ENCODE measurements at regions not wholly inside any gene's neighbourhood (a gene's known extent, or its start where the extent isn't known, plus 50 kb on each side); places are given as distances from the start of the nearest gene placed in this dataset.
A peak's percentile ranks its signal among the peaks of the same experiment; 100 is the strongest.

DNA sequence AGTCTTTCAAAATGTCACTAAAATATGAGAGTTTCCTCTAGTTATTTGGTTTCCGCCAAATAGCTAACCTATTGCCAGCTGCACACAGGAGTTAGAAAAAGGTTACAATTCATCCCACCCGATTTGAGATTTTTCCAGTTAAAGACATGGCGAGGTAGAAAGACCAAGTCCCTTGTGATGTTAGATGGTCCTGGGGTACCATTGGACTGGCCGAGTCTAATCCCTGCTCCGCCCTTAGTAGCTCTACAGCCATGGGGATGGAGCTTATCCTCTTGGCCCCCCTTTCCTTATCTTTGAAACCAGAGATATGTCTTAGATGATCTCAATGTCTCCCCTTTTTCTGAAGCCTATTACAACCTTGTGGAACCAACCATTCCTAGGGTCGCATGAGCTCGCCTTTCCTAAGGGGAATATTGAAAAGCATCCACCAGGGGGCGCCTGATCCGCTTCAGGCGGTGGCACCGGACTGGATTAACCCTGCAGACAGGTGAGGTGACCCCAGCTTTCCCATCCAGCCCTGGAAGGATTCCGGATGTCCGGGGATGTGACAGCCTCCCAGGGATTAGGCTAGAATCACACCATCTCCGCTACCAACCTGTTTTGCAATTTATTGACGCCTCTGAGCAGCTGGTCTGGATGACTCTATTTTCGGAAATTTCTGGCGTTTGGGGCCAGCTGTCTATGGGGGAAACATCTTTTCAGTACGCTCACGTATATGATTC is 68.3 kb upstream of the SIM2 start:
- TF ChIP-seq, protein P1, sequence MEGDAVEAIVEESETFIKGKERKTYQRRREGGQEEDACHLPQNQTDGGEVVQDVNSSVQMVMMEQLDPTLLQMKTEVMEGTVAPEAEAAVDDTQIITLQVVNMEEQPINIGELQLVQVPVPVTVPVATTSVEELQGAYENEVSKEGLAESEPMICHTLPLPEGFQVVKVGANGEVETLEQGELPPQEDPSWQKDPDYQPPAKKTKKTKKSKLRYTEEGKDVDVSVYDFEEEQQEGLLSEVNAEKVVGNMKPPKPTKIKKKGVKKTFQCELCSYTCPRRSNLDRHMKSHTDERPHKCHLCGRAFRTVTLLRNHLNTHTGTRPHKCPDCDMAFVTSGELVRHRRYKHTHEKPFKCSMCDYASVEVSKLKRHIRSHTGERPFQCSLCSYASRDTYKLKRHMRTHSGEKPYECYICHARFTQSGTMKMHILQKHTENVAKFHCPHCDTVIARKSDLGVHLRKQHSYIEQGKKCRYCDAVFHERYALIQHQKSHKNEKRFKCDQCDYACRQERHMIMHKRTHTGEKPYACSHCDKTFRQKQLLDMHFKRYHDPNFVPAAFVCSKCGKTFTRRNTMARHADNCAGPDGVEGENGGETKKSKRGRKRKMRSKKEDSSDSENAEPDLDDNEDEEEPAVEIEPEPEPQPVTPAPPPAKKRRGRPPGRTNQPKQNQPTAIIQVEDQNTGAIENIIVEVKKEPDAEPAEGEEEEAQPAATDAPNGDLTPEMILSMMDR (conservative IDR thresholded peaks at IDR 0.05), result peak; percentile 84
- H3K27ac ChIP-seq, result no peak overlapping the region

DNA sequence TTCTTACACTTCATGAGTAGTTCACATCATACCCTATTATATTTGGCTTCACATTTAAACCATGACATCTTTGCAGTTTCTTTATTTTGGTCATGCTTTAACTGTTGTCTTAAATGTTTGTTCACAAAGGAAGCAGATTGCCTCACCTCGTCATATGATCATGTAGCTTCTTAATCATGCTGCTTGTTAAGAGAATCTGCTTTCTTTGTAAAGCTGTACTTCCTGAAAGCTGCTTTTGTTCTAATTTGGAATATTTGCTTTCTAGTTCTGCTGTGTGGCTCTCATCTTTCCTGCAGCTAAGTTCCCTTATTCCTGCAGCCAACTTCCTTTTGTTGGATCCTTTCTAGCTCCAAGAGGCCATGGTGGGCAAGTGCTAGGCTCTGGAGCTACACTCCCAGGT is 62.9 kb upstream of the SIM2 start:
- H3K27ac ChIP-seq, result peak overlapping the region; percentile 19; the same call in 1 of the 2 replicates
- TF ChIP-seq, protein P1 (conservative IDR thresholded peaks at IDR 0.05), result no peak

DNA sequence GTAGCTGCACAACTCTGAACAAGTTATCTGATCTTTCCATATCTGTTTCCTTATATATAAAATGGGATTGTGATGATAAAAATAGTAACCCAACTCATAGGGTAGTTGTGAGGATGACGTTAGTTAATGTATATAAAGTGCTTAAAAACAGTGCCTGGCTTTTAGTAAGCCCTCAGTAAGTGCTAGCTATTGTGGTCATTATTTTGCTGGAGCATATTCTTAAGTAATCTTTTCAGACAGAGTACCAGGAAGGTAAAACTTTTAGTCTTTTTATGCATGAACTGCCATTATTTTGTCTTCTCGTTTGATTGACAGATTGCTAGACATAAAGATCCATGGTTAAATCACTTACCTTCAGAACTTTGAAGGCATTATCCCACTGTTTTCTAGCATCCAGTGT is 62.5 kb upstream of the SIM2 start:
- TF ChIP-seq, protein P1 (conservative IDR thresholded peaks at IDR 0.05), result no peak
- H3K27ac ChIP-seq, result peak overlapping the region; percentile 19; the same call in 1 of the 2 replicates

DNA sequence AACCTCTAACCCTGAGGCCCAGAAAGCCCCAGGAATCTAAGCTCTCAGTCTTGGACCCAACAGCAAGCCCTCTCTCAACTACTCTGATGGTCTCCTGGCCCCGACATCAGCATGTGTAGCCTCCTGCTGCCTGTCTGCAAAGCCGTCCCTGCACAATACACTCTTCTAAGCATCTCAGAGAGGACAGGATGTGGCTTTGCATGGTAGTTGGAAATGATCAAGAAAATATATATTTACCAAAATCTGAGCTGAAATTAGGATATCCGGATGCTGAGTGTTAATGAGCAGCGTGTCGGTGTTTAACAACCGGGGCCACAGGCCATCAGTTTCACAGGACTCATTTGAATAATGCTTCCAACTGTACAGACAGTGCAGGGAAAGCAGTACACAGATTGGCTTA is 59.1 kb upstream of the SIM2 start:
- TF ChIP-seq, protein P1 (conservative IDR thresholded peaks at IDR 0.05), result no peak
- H3K27ac ChIP-seq, result peak overlapping the region; percentile 97

DNA sequence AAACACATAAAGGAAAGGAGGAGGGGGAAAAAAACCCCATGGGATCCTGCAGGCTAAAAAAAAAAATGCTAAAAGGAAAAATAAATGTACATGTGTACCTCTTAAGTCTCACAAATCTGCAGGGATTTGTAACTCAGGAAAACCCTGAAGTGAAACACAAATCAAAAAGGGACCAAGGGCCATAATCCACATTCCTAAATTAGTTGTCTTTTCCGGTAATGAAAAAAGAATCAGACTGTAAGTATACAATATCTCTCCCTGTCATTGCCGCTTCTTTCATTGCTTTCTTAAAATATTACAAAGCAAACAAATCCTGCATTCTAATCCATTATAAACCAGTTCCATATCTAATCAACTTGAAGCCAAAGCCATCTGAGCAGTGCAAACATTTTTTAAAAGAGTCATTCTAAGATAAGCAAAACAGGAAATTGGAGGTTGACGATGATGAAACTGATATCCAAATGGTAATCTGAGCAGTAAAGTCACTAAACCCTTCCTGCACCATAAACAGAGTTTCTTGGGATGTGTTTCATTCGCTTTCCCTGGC is 58.7 kb upstream of the SIM2 start:
- H3K27ac ChIP-seq, result peak overlapping the region; percentile 97
- TF ChIP-seq, protein P1 (conservative IDR thresholded peaks at IDR 0.05), result no peak

DNA sequence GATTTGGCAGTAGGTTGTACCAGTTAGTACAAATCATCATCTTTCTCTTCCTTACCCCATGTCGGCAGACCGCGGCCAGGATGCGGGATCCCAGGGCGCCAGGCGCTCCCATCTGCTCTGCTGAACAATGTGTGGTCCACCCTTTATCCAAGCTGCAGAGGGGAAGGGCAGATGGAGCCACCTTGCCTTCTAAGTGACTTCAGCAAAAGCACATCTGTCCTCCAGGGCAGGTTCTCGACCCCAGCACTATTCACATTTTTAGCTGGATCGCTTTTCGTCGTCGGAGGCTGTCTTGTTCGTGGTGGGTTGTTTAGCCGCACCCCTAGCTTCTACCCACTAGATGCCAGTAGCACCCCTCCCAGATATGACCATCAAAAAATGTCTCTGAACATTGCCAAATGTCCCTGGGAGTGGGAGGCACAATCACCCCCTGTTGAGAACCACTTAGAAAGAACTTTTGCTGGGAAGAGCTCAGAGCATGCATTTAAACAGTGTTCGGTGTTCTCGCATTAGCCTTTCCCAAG is 58.1 kb upstream of the SIM2 start:
- TF ChIP-seq, protein P1 (conservative IDR thresholded peaks at IDR 0.05), result peak; percentile 44
- peak overlapping the region; percentile 97 for H3K27ac ChIP-seq

DNA sequence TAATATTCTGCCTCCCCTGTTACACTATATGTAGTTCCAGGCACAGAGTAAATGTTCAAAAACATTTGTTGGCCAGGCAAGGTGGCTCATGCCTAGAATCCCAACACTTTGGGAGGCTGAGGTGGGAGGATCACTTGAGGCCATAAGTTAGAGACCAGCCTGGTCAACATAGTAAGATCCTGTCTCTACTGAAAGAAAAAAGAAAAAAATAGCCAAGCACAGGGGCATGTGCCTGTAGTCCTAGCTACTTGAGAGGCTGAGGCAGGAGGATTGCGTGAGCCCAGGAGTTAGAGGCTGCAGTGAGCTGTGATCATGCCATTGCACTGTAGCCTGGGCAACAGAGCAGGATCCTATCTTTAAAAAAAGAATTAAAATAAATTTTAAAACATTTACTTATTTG is 57.6 kb upstream of the SIM2 start:
- H3K27ac ChIP-seq, result peak overlapping the region; percentile 97
- TF ChIP-seq, protein P1 (conservative IDR thresholded peaks at IDR 0.05), result no peak
